Activated gamma-delta T cell (primary cell): ENCODE measurements at regions not wholly inside any gene's neighbourhood (a gene's known extent, or its start where the extent isn't known, plus 50 kb on each side); places are given as distances from the start of the nearest gene placed in this dataset.

Experiments
- DNase-seq: peaks from one replicate; lab custom pipeline; 2025; lab: John Stamatoyannopoulos, UW

GRCh38 chr10:129219364-129219763 lies 247.7 kb upstream of the MGMT start:
- DNase-seq = no peak

- DNase-seq = no peak
Measured at GRCh38 chr10:129222436-129222835, 244.6 kb upstream of the MGMT start.

- DNase-seq = no peak
Measured at GRCh38 chr10:129223363-129223762, 243.7 kb upstream of the MGMT start.

GRCh38 chr10:129224065-129224464 lies 243.0 kb upstream of the MGMT start:
- no peak for DNase-seq

- DNase-seq = no peak
Measured at GRCh38 chr10:129231821-129232220, 235.2 kb upstream of the MGMT start.

- DNase-seq = no peak
Measured at GRCh38 chr10:129233351-129234148, 233.5 kb upstream of the MGMT start.

- no peak for DNase-seq
Measured at GRCh38 chr10:129236274-129236691, 230.8 kb upstream of the MGMT start.

- DNase-seq = no peak
Measured at GRCh38 chr10:129241461-129241860, 225.6 kb upstream of the MGMT start.

GRCh38 chr10:129244298-129244697 lies 222.7 kb upstream of the MGMT start:
- no peak for DNase-seq

GRCh38 chr10:129244757-129245156 lies 222.3 kb upstream of the MGMT start:
- no peak for DNase-seq

GRCh38 chr10:129253161-129253864 lies 213.7 kb upstream of the MGMT start:
- DNase-seq = no peak

- no peak for DNase-seq
Measured at GRCh38 chr10:129253865-129254179, 213.2 kb upstream of the MGMT start.

GRCh38 chr10:129258283-129258923 lies 208.6 kb upstream of the MGMT start:
- no peak for DNase-seq

GRCh38 chr10:129259128-129259815 lies 207.8 kb upstream of the MGMT start:
- DNase-seq = no peak

- DNase-seq = no peak
Measured at GRCh38 chr10:129272176-129272575, 194.9 kb upstream of the MGMT start.

GRCh38 chr10:129272866-129273650 lies 194.0 kb upstream of the MGMT start:
- no peak for DNase-seq

- DNase-seq = no peak
Measured at GRCh38 chr10:129273860-129274259, 193.2 kb upstream of the MGMT start.

- DNase-seq = no peak
Measured at GRCh38 chr10:129274748-129275474, 192.1 kb upstream of the MGMT start.

- DNase-seq = no peak
Measured at GRCh38 chr10:129275886-129276285, 191.2 kb upstream of the MGMT start.

- no peak for DNase-seq
Measured at GRCh38 chr10:129277084-129277483, 190.0 kb upstream of the MGMT start.

- DNase-seq = no peak
Measured at GRCh38 chr10:129277841-129278240, 189.2 kb upstream of the MGMT start.
